Loucy (cell line): ENCODE measurements at regions not wholly inside any gene's neighbourhood (a gene's known extent, or its start where the extent isn't known, plus 50 kb on each side); places are given as distances from the start of the nearest gene placed in this dataset.

Source experiments
- H2AFZ ChIP-seq: fragments of 200-600 bp; sonication (generic); 2 replicates; pipeline ENCODE4 v1.6.0; 2016; ENCODE audit warnings: antibody characterized with exemption, mild to moderate bottlenecking, low read length, moderate library complexity
- H3F3A ChIP-seq: fragments of 200-600 bp; 2 replicates; pipeline ENCODE4 v1.6.0; 2016; ENCODE audit warnings: antibody characterized with exemption, low read depth, mild to moderate bottlenecking
- H3K27me3 ChIP-seq: fragments of 200-600 bp; sonication (generic); 2 replicates; pipeline ENCODE4 v1.6.1; 2014; ENCODE audit warnings: low read length, mild to moderate bottlenecking; ENCODE audit not compliant: insufficient read depth, poor library complexity, severe bottlenecking
- H3K36me3 ChIP-seq: fragments of 200-600 bp; sonication (generic); 2 replicates; pipeline ENCODE4 v1.6.1; 2016; ENCODE audit warnings: low read length; ENCODE audit not compliant: insufficient read depth
- H3K4me1 ChIP-seq: fragments of 200-600 bp; sonication (generic); 2 replicates; pipeline ENCODE4 v1.5.1; 2014; ENCODE audit warnings: low read length, mild to moderate bottlenecking; ENCODE audit not compliant: insufficient read depth, poor library complexity, severe bottlenecking
- H3K4me2 ChIP-seq: fragments of 200-600 bp; sonication (generic); 2 replicates; pipeline ENCODE4 v1.6.0; 2014; ENCODE audit warnings: antibody characterized with exemption, low read length, low read depth, mild to moderate bottlenecking; ENCODE audit not compliant: poor library complexity, severe bottlenecking
- H3K4me3 ChIP-seq: fragments of 200-600 bp; sonication (generic); 2 replicates; pipeline ENCODE4 v1.5.1; 2014; ENCODE audit warnings: low read length, mild to moderate bottlenecking, mixed read lengths; ENCODE audit not compliant: poor library complexity, severe bottlenecking
- H3K79me2 ChIP-seq: fragments of 200-600 bp; sonication (generic); 2 replicates; pipeline ENCODE4 v1.6.1; 2014; ENCODE audit warnings: low read length; ENCODE audit not compliant: insufficient read depth
- H3K9ac ChIP-seq: fragments of 200-600 bp; sonication (generic); 2 replicates; pipeline ENCODE4 v1.6.0; 2014; ENCODE audit warnings: mild to moderate bottlenecking, low read depth, low read length, moderate library complexity; ENCODE audit not compliant: poor library complexity, severe bottlenecking
- H3K9me2 ChIP-seq: fragments of 200-600 bp; sonication (generic); replicated peaks from 2 replicates; pipeline ENCODE4 v1.6.1; 2016; ENCODE audit warnings: low read depth, low read length, mixed read lengths
- H3K9me3 ChIP-seq: fragments of 200-600 bp; sonication (generic); 2 replicates; pipeline ENCODE4 v1.6.1; 2014; ENCODE audit warnings: mild to moderate bottlenecking, antibody characterized with exemption, low read length, low read depth; ENCODE audit not compliant: insufficient read depth
- H4K20me1 ChIP-seq: fragments of 200-600 bp; sonication (generic); 2 replicates; pipeline ENCODE4 v1.6.0; 2014; ENCODE audit warnings: antibody characterized with exemption, low read length, mild to moderate bottlenecking; ENCODE audit not compliant: insufficient read depth, poor library complexity, severe bottlenecking
- CTCF ChIP-seq: fragments of 200-600 bp; sonication (generic); conservative IDR thresholded peaks from 2 replicates; pipeline ENCODE4 v1.5.1; 2014; ENCODE audit warnings: mild to moderate bottlenecking, antibody characterized with exemption, low read length
- EZH2phosphoT487 ChIP-seq: fragments of 200-600 bp; IDR thresholded peaks from 2 replicates; pipeline ENCODE4 v1.6.1; 2018; ENCODE audit warnings: antibody characterized with exemption, mild to moderate bottlenecking, moderate library complexity, borderline replicate concordance

- H3K4me1 ChIP-seq = no peaks in the 10 kb centered on the region
- no peak overlapping the region for H3K9ac ChIP-seq
- H4K20me1 ChIP-seq = no peaks in the 10 kb centered on the region
- H3K9me2 ChIP-seq = no peaks in the 10 kb centered on the region
- H3F3A ChIP-seq = no peaks in the 10 kb centered on the region
- H2AFZ ChIP-seq = no peak overlapping the region
- H3K4me3 ChIP-seq = no peak overlapping the region
- no peaks in the 10 kb centered on the region for H3K9me3 ChIP-seq
- H3K79me2 ChIP-seq = no peaks in the 10 kb centered on the region
- no peaks in the 10 kb centered on the region for H3K27me3 ChIP-seq
- H3K36me3 ChIP-seq = no peaks in the 10 kb centered on the region
- H3K4me2 ChIP-seq = no peak overlapping the region
- TF ChIP-seq CTCF (no peak), EZH2phosphoT487 (no peak)
These were observed 278.3 kb downstream of the TECRL start for GRCh38 chr4:64130907-64131306.

- Histone ChIP-seq H2AFZ (no peak overlapping the region), H3K4me2 (no peak overlapping the region), H3K9me2 (no peaks in the 10 kb centered on the region), H4K20me1 (no peaks in the 10 kb centered on the region), H3K9me3 (no peaks in the 10 kb centered on the region), H3K79me2 (no peaks in the 10 kb centered on the region), H3F3A (no peaks in the 10 kb centered on the region), H3K4me1 (no peaks in the 10 kb centered on the region), H3K4me3 (no peak overlapping the region), H3K27me3 (no peaks in the 10 kb centered on the region), H3K9ac (no peak overlapping the region), H3K36me3 (no peaks in the 10 kb centered on the region)
- TF ChIP-seq CTCF (no peak), EZH2phosphoT487 (no peak)
These were observed 283.9 kb downstream of the TECRL start for GRCh38 chr4:64125354-64125753.

- Histone ChIP-seq H3K36me3 (no peaks in the 10 kb centered on the region), H3K27me3 (no peaks in the 10 kb centered on the region)
These were observed 287.4 kb downstream of the TECRL start for GRCh38 chr4:64121803-64122202.

More at GRCh38 chr4:64121803-64122202, 287.4 kb downstream of the TECRL start:
- H4K20me1 ChIP-seq = no peaks in the 10 kb centered on the region
- H3K4me2 ChIP-seq = no peak overlapping the region
- no peaks in the 10 kb centered on the region for H3K4me1 ChIP-seq
- H2AFZ ChIP-seq = no peak overlapping the region
- TF ChIP-seq EZH2phosphoT487 (no peak), CTCF (no peak)
- no peak overlapping the region for H3K9ac ChIP-seq
- H3K79me2 ChIP-seq = no peaks in the 10 kb centered on the region
- H3K9me2 ChIP-seq = no peaks in the 10 kb centered on the region
- H3K4me3 ChIP-seq = no peak overlapping the region
- no peaks in the 10 kb centered on the region for H3F3A ChIP-seq
- no peaks in the 10 kb centered on the region for H3K9me3 ChIP-seq
